K562 (cell line): ENCODE measurements at regions not wholly inside any gene's neighbourhood (a gene's known extent, or its start where the extent isn't known, plus 50 kb on each side); places are given as distances from the start of the nearest gene placed in this dataset.

Experiments used
- ATAC-seq: fragments of 200-7000 bp; cut with Tn5 transposase; 3 replicates; pipeline ENCODE4 v1.9.1; 2020; ENCODE audit warnings: moderate library complexity
- BruUV-seq: library from RNA; stranded (reverse); fragments of 400-500 nt; replicated peaks from 2 replicates; lab custom pipeline; 2021; lab: Mats Ljungman, UMichigan
- CTCF ChIA-PET: fragments of 300-600 bp; formaldehyde crosslinking; extraction: SDS; loops from one replicate; lab custom pipeline; 2021; ENCODE audit warnings: low intra/inter-chr PET ratio; lab: Yijun Ruan, JAX
- POLR2A ChIA-PET: fragments of 300-600, 350-650 bp; sonication (Branson Sonifier 250); formaldehyde crosslinking; extraction: SDS; loops from one replicate; lab custom pipeline; 2021; ENCODE audit warnings: antibody characterized with exemption, inconsistent platforms; lab: Yijun Ruan, JAX
- DNase-seq, 4 experiments: peaks; one replicate each; pipeline versions ENCODE4 v3.0.0 to v3.0.0-alpha.2; 2011 to 2018; ENCODE audit warnings: low spot score in 3 of 4, mixed read lengths in 3 of 4; ENCODE audit errors: extremely low read depth in 1 of 4
- FAIRE-seq: peaks from 2 replicates; lab custom pipeline; 2011; peaks lifted over from hg19 to GRCh38; lab: Jason Lieb, UNC
- H2AFZ ChIP-seq: 2 replicates; pipeline ENCODE4 v1.6.0; 2011; ENCODE audit warnings: low read depth, low read length, control low read depth, inconsistent platforms
- H3K27ac ChIP-seq: fragments of 200-600 bp; 3 replicates; pipeline ENCODE4 v1.8.0; 2011; ENCODE audit warnings: low read depth, mild to moderate bottlenecking, control low read depth, inconsistent platforms, low read length, moderate library complexity, mixed read lengths; ENCODE audit errors: extremely low read depth
- H3K27me3 ChIP-seq, 2 experiments: fragments of 300-600 bp in 1 of 2; 2 replicates in 1 of 2; 3 replicates in 1 of 2; pipeline versions ENCODE4 v1.6.0 to v1.8.0; 2011; ENCODE audit warnings: inconsistent platforms in 2 of 2, low read length in 2 of 2, mild to moderate bottlenecking in 1 of 2, mixed read lengths in 1 of 2, moderate library complexity in 1 of 2; ENCODE audit not compliant: control insufficient read depth in 2 of 2, insufficient read depth in 2 of 2
- H3K36me3 ChIP-seq: fragments of 300-600 bp; 3 replicates; pipeline ENCODE4 v1.8.0; 2011; ENCODE audit warnings: mild to moderate bottlenecking, low read length, inconsistent platforms; ENCODE audit not compliant: control insufficient read depth, insufficient read depth
- H3K4me1 ChIP-seq, 2 experiments: fragments of 200-600 bp in 1 of 2; replicated peaks in 1 of 2; 2 replicates in 1 of 2; 3 replicates in 1 of 2; pipeline versions ENCODE4 v1.5.1 to v1.8.0; 2011; ENCODE audit warnings: inconsistent platforms in 2 of 2, low read length in 2 of 2, mild to moderate bottlenecking in 1 of 2, mixed read lengths in 1 of 2, moderate library complexity in 1 of 2; ENCODE audit not compliant: control insufficient read depth in 2 of 2, insufficient read depth in 2 of 2
- H3K4me2 ChIP-seq: 2 replicates; pipeline ENCODE4 v1.6.1; 2011; ENCODE audit warnings: low read length, control low read depth, inconsistent platforms, mixed read lengths; ENCODE audit not compliant: insufficient read depth
- H3K4me3 ChIP-seq: fragments of 200-600 bp; sonication (generic), shearing (Covaris generic); 2 replicates; pipeline ENCODE4 v1.5.1; 2016; ENCODE audit warnings: control low read depth, inconsistent platforms
- H3K79me2 ChIP-seq: fragments of 200-600 bp; 3 replicates; pipeline ENCODE4 v1.8.0; 2011; ENCODE audit warnings: low read length, inconsistent platforms; ENCODE audit not compliant: control insufficient read depth, insufficient read depth
- H3K9ac ChIP-seq, 2 experiments: 2 replicates each; pipeline versions ENCODE4 v1.6.0 to v1.6.1; 2011; ENCODE audit warnings: low read depth in 2 of 2, low read length in 2 of 2, control low read depth in 1 of 2, inconsistent platforms in 1 of 2, mild to moderate bottlenecking in 1 of 2, mixed read lengths in 1 of 2; ENCODE audit not compliant: insufficient read depth in 1 of 2
- H3K9me1 ChIP-seq: one replicate; pipeline ENCODE4 v1.6.0; 2011; ENCODE audit warnings: inconsistent platforms, mild to moderate bottlenecking, low read length, moderate library complexity; ENCODE audit not compliant: control insufficient read depth, insufficient read depth
- H3K9me3 ChIP-seq: replicated peaks from 2 replicates; pipeline ENCODE4 v1.5.1; 2011; ENCODE audit warnings: low read depth, low read length, inconsistent platforms; ENCODE audit not compliant: control insufficient read depth, insufficient read depth
- H4K20me1 ChIP-seq: replicated peaks from 2 replicates; pipeline ENCODE4 v1.6.1; 2011; ENCODE audit warnings: low read length, inconsistent platforms, mixed read lengths; ENCODE audit not compliant: control insufficient read depth, insufficient read depth
- ASH1L ChIP-seq: fragments of 450-650 bp; IDR thresholded peaks from 2 replicates; pipeline ENCODE4 v1.6.1; 2018; ENCODE audit warnings: borderline replicate concordance, mild to moderate bottlenecking, low read depth; ENCODE audit not compliant: partially characterized antibody
- GTF3C2 ChIP-seq: IDR thresholded peaks from 3 replicates; pipeline ENCODE4 v1.6.1; 2011; ENCODE audit warnings: borderline replicate concordance, mild to moderate bottlenecking, moderate library complexity; ENCODE audit not compliant: insufficient read length; ENCODE audit errors: extremely low read depth
- NBN ChIP-seq: fragments of 450-650 bp; IDR thresholded peaks from 2 replicates; pipeline ENCODE4 v1.6.1; 2016; ENCODE audit warnings: low read depth, mild to moderate bottlenecking
- NRF1 ChIP-seq, 2 experiments: fragments of 450-650 bp; IDR thresholded peaks in 1 of 2; conservative IDR thresholded peaks in 1 of 2; 2 replicates each; pipeline ENCODE4 v1.6.1; 2014; ENCODE audit warnings: mild to moderate bottlenecking in 2 of 2
- RCOR1 ChIP-seq, 2 experiments: IDR thresholded peaks; 2 replicates each; pipeline ENCODE4 v1.6.1; 2012; ENCODE audit warnings: low read depth in 2 of 2, low read length in 2 of 2, borderline replicate concordance in 1 of 2, improper control_type of control experiment in 1 of 2
- RNF2 ChIP-seq: sonication (generic); IDR thresholded peaks from 2 replicates; pipeline ENCODE4 v1.6.1; 2016
- TCF3 ChIP-seq: sonication (generic); formaldehyde crosslinking; IDR thresholded peaks from 2 replicates; pipeline ENCODE4 v1.4.0; 2020; ENCODE audit warnings: mild to moderate bottlenecking, missing genetic modification reagents
- ZBTB7A ChIP-seq: IDR thresholded peaks from 2 replicates; pipeline ENCODE4 v1.6.1; 2011; ENCODE audit warnings: low read depth, mild to moderate bottlenecking, low read length, moderate library complexity, borderline replicate concordance; ENCODE audit not compliant: control insufficient read depth
- ZEB2 ChIP-seq: fragments of 450-650 bp; IDR thresholded peaks from 2 replicates; pipeline ENCODE4 v1.6.1; 2016
- ZMIZ1 ChIP-seq, 2 experiments: fragments of 150-350 bp in 1 of 2; IDR thresholded peaks; 2 replicates each; pipeline ENCODE4 v1.6.1; 2012 to 2016; ENCODE audit warnings: low read depth in 2 of 2, low read length in 2 of 2, mild to moderate bottlenecking in 1 of 2, moderate library complexity in 1 of 2
- ZNF79 ChIP-seq: fragments of 250-450 bp; sonication (Bioruptor Pico); IDR thresholded peaks from 2 replicates; pipeline ENCODE4 v1.4.0; 2020; ENCODE audit warnings: low read depth, mild to moderate bottlenecking, moderate library complexity
- WGBS: fragments of 100-300 bp; shearing (Covaris generic); methylation state at CpG from one replicate; pipeline ENCODE4 v1.1.6; 2016; ENCODE audit warnings: low coverage, mixed read lengths; ENCODE audit not compliant: insufficient coverage; ENCODE audit errors: missing lambda C conversion rate; 5-methylcytosine and 5-hydroxymethylcytosine counted together
- in situ Hi-C: fragments of 300-500 bp; cut with MboI; formaldehyde crosslinking; loops from 4 replicates; pipeline ENCODE4 v1.15.0; 2018; ENCODE audit warnings: inconsistent platforms, mixed read lengths
- intact Hi-C: fragments of 100-400 bp; cut with micrococcal nuclease; formaldehyde crosslinking; loops from 2 replicates; pipeline ENCODE4 v1.14.2; 2022

GRCh38 chr1:29756901-29757725, 520.8 kb downstream of the PTPRU start:
- Histone ChIP-seq H3K27ac (no peak overlapping the region), H3K9me3 (no peaks in the 10 kb centered on the region), H3K4me2 (no peak overlapping the region), H3K4me3 (no peak overlapping the region), H2AFZ (no peak overlapping the region), H3K9me1 (no peaks in the 10 kb centered on the region), H3K4me1 (no peaks in the 10 kb centered on the region), H3K79me2 (no peaks in the 10 kb centered on the region), H3K36me3 (no peaks in the 10 kb centered on the region), H3K27me3 (no peaks in the 10 kb centered on the region), H3K9ac (no peak overlapping the region), H4K20me1 (peaks cover 20% of the 10 kb centered on the region; the same call in 1 of the 2 replicates)
- ChIA-PET POLR2A (interaction anchor here (0.7 to 0.8 kb wide), 2 partner anchors 28 to 40 kb away, joined by 3 to 4 read pairs; no protein-coding TSS in a partner anchor), CTCF (no interaction called here)
- TF ChIP-seq ZNF79 (no peak), ASH1L (no peak), RNF2 (no peak), ZEB2 (no peak), NRF1 (conservative IDR thresholded peaks at IDR 0.05 in 1 of 2, IDR thresholded peaks at IDR 0.05 in 1 of 2) (no peak), NBN (no peak), GTF3C2 (no peak), ZBTB7A (no peak), TCF3 (CRISPR knock-in tag) (no peak), ZMIZ1 (IDR thresholded peaks at IDR 0.05; ENCODE audit: low read depth in 2 of 2, low read length in 2 of 2) (no peak), RCOR1 (IDR thresholded peaks at IDR 0.05; ENCODE audit: borderline replicate concordance in 1 of 2, low read depth in 2 of 2, low read length in 2 of 2) (no peak)
- intact Hi-C loops = no loop called here
- no peak for FAIRE-seq
- ATAC-seq = no peak
- 1% methylated on average over 11 of the region's 11 CpGs for WGBS
- DNase-seq = no peak
- in situ Hi-C loops = no loop called here
- no TSS peak for BruUV-seq
